HepG2 (cell line): ENCODE measurements at regions not wholly inside any gene's neighbourhood (a gene's known extent, or its start where the extent isn't known, plus 50 kb on each side); places are given as distances from the start of the nearest gene placed in this dataset.

Experiments used
- ATAC-seq: fragments of 200-7000 bp; cut with Tn5 transposase; 3 replicates; pipeline ENCODE4 v1.9.1; 2020; ENCODE audit warnings: mild to moderate bottlenecking, moderate library complexity
- BruUV-seq: library from RNA; stranded (reverse); fragments of 400-500 nt; replicated peaks from 2 replicates; lab custom pipeline; 2021; lab: Mats Ljungman, UMichigan
- CTCF ChIA-PET: fragments of 300-600 bp; formaldehyde crosslinking; extraction: SDS; loops from one replicate; lab custom pipeline; 2021; ENCODE audit warnings: low total read pairs, inconsistent platforms, low intra/inter-chr PET ratio; lab: Yijun Ruan, JAX
- POLR2A ChIA-PET: fragments of 350-600 bp; sonication (Branson Sonifier 250); formaldehyde crosslinking; loops from one replicate; lab custom pipeline; 2020; ENCODE audit warnings: antibody characterized with exemption, inconsistent platforms; lab: Yijun Ruan, JAX
- DNase-seq: peaks from one replicate; pipeline ENCODE4 v3.0.0-alpha.2; 2015; ENCODE audit warnings: low spot score
- FAIRE-seq: peaks from 3 replicates; lab custom pipeline; 2011; peaks lifted over from hg19 to GRCh38; lab: Jason Lieb, UNC
- H2AFZ ChIP-seq: one replicate; pipeline ENCODE4 v1.6.1; 2011; ENCODE audit warnings: low read length, inconsistent platforms
- H3K27ac ChIP-seq: fragments of 300-600 bp; 3 replicates; pipeline ENCODE4 v1.8.0; 2011; ENCODE audit warnings: mixed run types, mild to moderate bottlenecking, mixed read lengths, low read length, inconsistent platforms; ENCODE audit not compliant: insufficient read depth; ENCODE audit errors: extremely low read length
- H3K27me3 ChIP-seq, 2 experiments: fragments of 200-600 bp in 1 of 2; 2 replicates in 1 of 2; 3 replicates in 1 of 2; pipeline versions ENCODE4 v1.6.0 to v1.8.0; 2011; ENCODE audit warnings: low read length in 2 of 2, mild to moderate bottlenecking in 2 of 2, moderate library complexity in 2 of 2, inconsistent platforms in 1 of 2; ENCODE audit not compliant: insufficient read depth in 2 of 2, control insufficient read depth in 1 of 2
- H3K36me3 ChIP-seq, 2 experiments: fragments of 200-600 bp in 1 of 2; replicated peaks in 1 of 2; 2 replicates in 1 of 2; 3 replicates in 1 of 2; pipeline versions ENCODE4 v1.5.1 to v1.8.0; 2011; ENCODE audit warnings: low read length in 2 of 2, inconsistent platforms in 1 of 2; ENCODE audit not compliant: insufficient read depth in 2 of 2, control insufficient read depth in 1 of 2
- H3K4me1 ChIP-seq: 2 replicates; pipeline ENCODE4 v1.5.1; 2012; ENCODE audit warnings: low read length, inconsistent platforms; ENCODE audit not compliant: insufficient read depth
- H3K4me2 ChIP-seq: 2 replicates; pipeline ENCODE4 v1.6.0; 2011; ENCODE audit warnings: low read depth, low read length, inconsistent platforms
- H3K4me3 ChIP-seq, 3 experiments: fragments of 200-600 bp in 1 of 3; sonication (generic), shearing (Covaris generic) in 1 of 3; replicated peaks in 1 of 3; 2 replicates each; pipeline ENCODE4 v1.5.1; 2011 to 2016; ENCODE audit warnings: low read length in 3 of 3, inconsistent platforms in 2 of 3, low read depth in 2 of 3, mild to moderate bottlenecking in 2 of 3, control low read depth in 1 of 3, mixed read lengths in 1 of 3; ENCODE audit not compliant: insufficient read depth in 1 of 3
- H3K79me2 ChIP-seq: one replicate; pipeline ENCODE4 v1.6.1; 2011; ENCODE audit warnings: low read length, inconsistent platforms; ENCODE audit not compliant: insufficient read depth
- H3K9ac ChIP-seq: 2 replicates; pipeline ENCODE4 v1.6.0; 2011; ENCODE audit warnings: mild to moderate bottlenecking, low read depth, low read length, inconsistent platforms; ENCODE audit not compliant: insufficient read depth
- H3K9me3 ChIP-seq: 2 replicates; pipeline ENCODE4 v1.5.1; 2012; ENCODE audit warnings: mild to moderate bottlenecking, low read length
- H4K20me1 ChIP-seq: 2 replicates; pipeline ENCODE4 v1.6.0; 2011; ENCODE audit warnings: inconsistent platforms, mild to moderate bottlenecking, low read length, moderate library complexity; ENCODE audit not compliant: insufficient read depth
- ADNP ChIP-seq: sonication (generic); formaldehyde crosslinking; IDR thresholded peaks from 2 replicates; pipeline ENCODE4 v1.4.0; 2020; ENCODE audit warnings: missing genetic modification reagents
- DPF2 ChIP-seq: sonication (generic); formaldehyde crosslinking; IDR thresholded peaks from 2 replicates; pipeline ENCODE4 v1.4.0; 2020; ENCODE audit warnings: mild to moderate bottlenecking, low read depth, missing genetic modification reagents, borderline replicate concordance
- HNRNPK ChIP-seq: fragments of 200-400 bp; formaldehyde crosslinking; IDR thresholded peaks from 2 replicates; pipeline ENCODE4 v1.6.1; 2018; ENCODE audit warnings: low read length, low read depth, moderate library complexity, mild to moderate bottlenecking; ENCODE audit not compliant: poor library complexity, severe bottlenecking
- MXD3 ChIP-seq: IDR thresholded peaks from 2 replicates; pipeline ENCODE4 v1.6.1; 2016; ENCODE audit warnings: mild to moderate bottlenecking, missing biosample characterization, missing genetic modification reagents
- ZNF280B ChIP-seq: sonication (generic); formaldehyde crosslinking; IDR thresholded peaks from 2 replicates; pipeline ENCODE4 v1.5.0; 2020; ENCODE audit warnings: missing genetic modification reagents, mild to moderate bottlenecking, borderline replicate concordance
- ZNF335 ChIP-seq: sonication (generic); formaldehyde crosslinking; IDR thresholded peaks from 2 replicates; pipeline ENCODE4 v1.4.0; 2020; ENCODE audit warnings: missing genetic modification reagents
- ZNF337 ChIP-seq: sonication (generic); formaldehyde crosslinking; IDR thresholded peaks from 2 replicates; pipeline ENCODE4 v1.5.1; 2020; ENCODE audit warnings: missing genetic modification reagents, low read depth, mild to moderate bottlenecking, borderline replicate concordance
- ZNF576 ChIP-seq: sonication (generic); formaldehyde crosslinking; IDR thresholded peaks from 2 replicates; pipeline ENCODE4 v1.4.0; 2020; ENCODE audit warnings: mild to moderate bottlenecking, missing genetic modification reagents
- ZNF878 ChIP-seq: sonication (generic); formaldehyde crosslinking; IDR thresholded peaks from 2 replicates; pipeline ENCODE4 v1.8.1; 2023; ENCODE audit warnings: mild to moderate bottlenecking, missing genetic modification reagents, moderate library complexity
- ZXDC ChIP-seq: sonication (generic); formaldehyde crosslinking; IDR thresholded peaks from 2 replicates; pipeline ENCODE4 v1.5.0; 2020; ENCODE audit warnings: mild to moderate bottlenecking, missing genetic modification reagents
- WGBS: methylation state at CpG from one replicate; pipeline ENCODE4 v1.1.6; 2017; ENCODE audit warnings: low lambda C conversion rate; 5-methylcytosine and 5-hydroxymethylcytosine counted together
- in situ Hi-C: cut with HindIII; loops from 2 replicates; pipeline ENCODE4 v1.10.0; 2017; ENCODE audit warnings: low pct_unique_long_range_greater_than_20kb; ENCODE audit not compliant: extremely low pct_ligation_motif_present
- intact Hi-C: fragments of 100-400 bp; cut with micrococcal nuclease; formaldehyde crosslinking; loops from one replicate; pipeline ENCODE4 v1.10.0; 2022; ENCODE audit not compliant: unreplicated experiment

- Histone ChIP-seq H4K20me1 (no peaks in the 10 kb centered on the region), H3K36me3 (no peaks in the 10 kb centered on the region), H3K4me2 (no peak overlapping the region), H3K4me3 (no peak overlapping the region), H2AFZ (no peak overlapping the region), H3K27ac (no peak overlapping the region), H3K4me1 (peaks cover 7% of the 10 kb centered on the region), H3K79me2 (no peaks in the 10 kb centered on the region), H3K9me3 (no peaks in the 10 kb centered on the region), H3K9ac (no peak overlapping the region), H3K27me3 (no peaks in the 10 kb centered on the region)
- CTCF ChIA-PET = no interaction called here
- intact Hi-C loops (no loop called here), in situ Hi-C loops (no loop called here)
- TF ChIP-seq ZNF337 (CRISPR knock-in tag) (no peak), DPF2 (CRISPR knock-in tag) (no peak), HNRNPK (no peak), ZNF576 (CRISPR knock-in tag) (no peak), MXD3 (CRISPR knock-in tag) (no peak), ZXDC (CRISPR knock-in tag) (no peak), ZNF280B (CRISPR knock-in tag) (no peak), ZNF335 (no peak), ADNP (no peak), ZNF878 (CRISPR knock-in tag) (no peak)
- 51% methylated on average over 2 of the region's 2 CpGs for WGBS
- POLR2A ChIA-PET = no interaction called here
- FAIRE-seq = no peak
- ATAC-seq = no peak
- DNase-seq = no peak
- no TSS peak for BruUV-seq
Observed at GRCh38 chr9:106020186-106020585, 325.8 kb downstream of the TMEM38B start.
